ENCODE measurements at regions not wholly inside any gene's neighbourhood (a gene's known extent, or its start where the extent isn't known, plus 50 kb on each side); places are given as distances from the start of the nearest gene placed in this dataset.
"Not testable (repeated sequence)": the region's sequence is repeated elsewhere in the genome, so short reads cannot be mapped to it uniquely, and the experiment has no call there.

- 96% methylated on average over 2 of the region's 2 CpGs for WGBS (ENCODE audit: insufficient coverage)
These were observed 296.3 kb downstream of the PCDH7 start for GRCh38 chr4:31016322-31017061.

DNA sequence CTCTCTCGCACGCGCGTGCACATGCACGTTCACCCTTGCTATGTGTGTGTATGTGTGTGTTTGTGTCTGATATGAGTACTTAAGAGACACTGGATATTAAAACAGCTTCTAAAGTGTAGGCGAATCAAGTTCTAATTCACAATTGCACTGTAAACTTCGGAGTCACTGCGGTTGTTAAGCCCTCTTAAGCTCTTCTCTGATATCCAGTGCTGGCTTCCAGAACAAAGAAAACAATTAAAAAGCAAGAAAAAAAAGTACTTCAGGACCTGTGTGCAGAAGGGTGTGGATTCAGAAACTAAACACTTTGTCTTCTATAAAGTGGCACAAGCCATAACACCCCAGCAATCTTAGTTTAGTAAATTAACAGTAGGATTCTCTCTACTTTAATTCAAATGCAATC is 300.2 kb downstream of the PCDH7 start:
- peak in 1 of 6 donors; percentile 67 for DNase-seq (ENCODE audit: low read depth in 4 of 6, low spot score in 6 of 6)
- no peak overlapping the region for H3K4me3 ChIP-seq (ENCODE audit: low read depth, low read length)
- H3K36me3 ChIP-seq (ENCODE audit: control insufficient read depth, insufficient read depth, low read length): no peaks in the 10 kb centered on the region
- H3K9me3 ChIP-seq (ENCODE audit: control insufficient read depth, insufficient read depth, low read length): no peaks in the 10 kb centered on the region
- H3K4me1 ChIP-seq (ENCODE audit: control insufficient read depth, insufficient read depth, low read length): no peaks in the 10 kb centered on the region
- 75% methylated on average over 3 of the region's 8 CpGs for WGBS (ENCODE audit: insufficient coverage)
- no peaks in the 10 kb centered on the region for H3K27me3 ChIP-seq (ENCODE audit: control insufficient read depth, insufficient read depth, low read length)
- H3K27ac ChIP-seq (ENCODE audit: low read depth, low read length): no peak overlapping the region

More at GRCh38 chr4:31016322-31017061, 296.3 kb downstream of the PCDH7 start:
- no peak for DNase-seq (ENCODE audit: low read depth in 4 of 6, low spot score in 6 of 6)
- Histone ChIP-seq H3K4me3 (ENCODE audit: low read depth, low read length) (no peak overlapping the region), H3K27me3 (ENCODE audit: control insufficient read depth, insufficient read depth, low read length) (no peaks in the 10 kb centered on the region), H3K9me3 (ENCODE audit: control insufficient read depth, insufficient read depth, low read length) (no peaks in the 10 kb centered on the region), H3K27ac (ENCODE audit: low read depth, low read length) (no peak overlapping the region), H3K4me1 (ENCODE audit: control insufficient read depth, insufficient read depth, low read length) (no peaks in the 10 kb centered on the region), H3K36me3 (ENCODE audit: control insufficient read depth, insufficient read depth, low read length) (no peaks in the 10 kb centered on the region)

DNA sequence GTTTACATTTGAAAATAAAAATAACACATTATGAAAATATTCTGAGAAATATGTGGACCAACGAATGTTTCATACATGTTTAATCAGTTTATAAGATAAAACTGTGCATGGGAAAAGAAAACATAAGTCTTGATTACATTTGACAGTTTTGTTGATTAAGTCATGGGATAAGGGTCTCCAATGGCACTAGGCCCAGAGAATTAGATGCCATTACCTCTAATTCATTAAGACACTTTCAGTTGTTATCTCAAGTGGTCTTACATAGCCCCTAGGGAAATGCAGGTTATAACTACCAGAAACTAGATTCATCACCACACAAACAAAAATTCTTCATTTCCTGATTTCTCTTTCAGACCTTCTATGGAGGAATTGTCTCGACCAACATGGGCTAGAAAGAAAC is 300.8 kb downstream of the PCDH7 start:
- Histone ChIP-seq H3K4me3 (ENCODE audit: low read depth, low read length) (no peak overlapping the region), H3K4me1 (ENCODE audit: control insufficient read depth, insufficient read depth, low read length) (no peaks in the 10 kb centered on the region), H3K27ac (ENCODE audit: low read depth, low read length) (no peak overlapping the region), H3K36me3 (ENCODE audit: control insufficient read depth, insufficient read depth, low read length) (no peaks in the 10 kb centered on the region), H3K9me3 (ENCODE audit: control insufficient read depth, insufficient read depth, low read length) (no peaks in the 10 kb centered on the region), H3K27me3 (ENCODE audit: control insufficient read depth, insufficient read depth, low read length) (no peaks in the 10 kb centered on the region)
- WGBS (ENCODE audit: insufficient coverage): no CpG with 5 or more reads among the region's 2 CpGs
- DNase-seq (ENCODE audit: low read depth in 4 of 6, low spot score in 6 of 6): no peak

- H3K27ac ChIP-seq (ENCODE audit: low read depth, low read length): no peak overlapping the region
- DNase-seq (ENCODE audit: low read depth in 4 of 6, low spot score in 6 of 6): no peak
- H3K27me3 ChIP-seq (ENCODE audit: control insufficient read depth, insufficient read depth, low read length): no peaks in the 10 kb centered on the region
- no peak overlapping the region for H3K4me3 ChIP-seq (ENCODE audit: low read depth, low read length)
- 100% methylated on average over 3 of the region's 5 CpGs for WGBS (ENCODE audit: insufficient coverage)
- H3K36me3 ChIP-seq (ENCODE audit: control insufficient read depth, insufficient read depth, low read length): no peaks in the 10 kb centered on the region
- H3K4me1 ChIP-seq (ENCODE audit: control insufficient read depth, insufficient read depth, low read length): no peaks in the 10 kb centered on the region
- no peaks in the 10 kb centered on the region for H3K9me3 ChIP-seq (ENCODE audit: control insufficient read depth, insufficient read depth, low read length)
These were observed 302.5 kb downstream of the PCDH7 start for GRCh38 chr4:31022702-31023101.

GRCh38 chr4:31023109-31023508 is 302.9 kb downstream of the PCDH7 start:
- Histone ChIP-seq H3K27me3 (ENCODE audit: control insufficient read depth, insufficient read depth, low read length) (no peaks in the 10 kb centered on the region), H3K36me3 (ENCODE audit: control insufficient read depth, insufficient read depth, low read length) (no peaks in the 10 kb centered on the region), H3K27ac (ENCODE audit: low read depth, low read length) (no peak overlapping the region), H3K4me1 (ENCODE audit: control insufficient read depth, insufficient read depth, low read length) (no peaks in the 10 kb centered on the region), H3K9me3 (ENCODE audit: control insufficient read depth, insufficient read depth, low read length) (no peaks in the 10 kb centered on the region), H3K4me3 (ENCODE audit: low read depth, low read length) (no peak overlapping the region)
- WGBS (ENCODE audit: insufficient coverage): no CpG with 5 or more reads among the region's 2 CpGs
- no peak for DNase-seq (ENCODE audit: low read depth in 4 of 6, low spot score in 6 of 6)

GRCh38 chr4:31023742-31024141 is 303.6 kb downstream of the PCDH7 start:
- H3K4me1 ChIP-seq (ENCODE audit: control insufficient read depth, insufficient read depth, low read length): no peaks in the 10 kb centered on the region
- no peaks in the 10 kb centered on the region for H3K27me3 ChIP-seq (ENCODE audit: control insufficient read depth, insufficient read depth, low read length)
- no peak overlapping the region for H3K27ac ChIP-seq (ENCODE audit: low read depth, low read length)
- no peaks in the 10 kb centered on the region for H3K9me3 ChIP-seq (ENCODE audit: control insufficient read depth, insufficient read depth, low read length)
- H3K4me3 ChIP-seq (ENCODE audit: low read depth, low read length): no peak overlapping the region
- peak in 1 of 6 donors; percentile 29 for DNase-seq (ENCODE audit: low read depth in 4 of 6, low spot score in 6 of 6)
- H3K36me3 ChIP-seq (ENCODE audit: control insufficient read depth, insufficient read depth, low read length): no peaks in the 10 kb centered on the region
- 63% methylated on average over 2 of the region's 2 CpGs for WGBS (ENCODE audit: insufficient coverage)

DNA sequence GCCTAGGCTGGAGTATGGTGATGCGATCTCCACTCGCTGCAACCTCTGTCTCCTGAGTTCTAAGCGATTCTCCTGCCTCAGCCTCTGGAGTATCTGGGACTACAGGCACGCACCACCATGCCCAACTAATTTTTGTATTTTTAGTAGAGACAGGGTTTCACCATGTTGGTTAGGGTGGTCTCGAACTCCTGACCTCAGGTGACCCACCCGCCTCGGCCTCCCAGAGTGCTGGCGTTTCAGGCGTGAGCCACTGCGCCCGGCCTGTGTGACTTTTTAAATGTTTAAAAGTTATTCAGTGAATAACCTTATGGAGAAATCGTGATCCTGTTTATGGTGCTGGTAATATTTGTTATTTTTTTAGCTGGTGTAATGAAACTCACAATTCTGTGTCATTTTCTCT is 304.6 kb downstream of the PCDH7 start:
- not testable (repeated sequence) for H3K27ac ChIP-seq (ENCODE audit: low read depth, low read length); H3K4me1 ChIP-seq (ENCODE audit: control insufficient read depth, insufficient read depth, low read length); H3K36me3 ChIP-seq (ENCODE audit: control insufficient read depth, insufficient read depth, low read length); H3K4me3 ChIP-seq (ENCODE audit: low read depth, low read length); DNase-seq (ENCODE audit: low read depth in 4 of 6, low spot score in 6 of 6); H3K9me3 ChIP-seq (ENCODE audit: control insufficient read depth, insufficient read depth, low read length); H3K27me3 ChIP-seq (ENCODE audit: control insufficient read depth, insufficient read depth, low read length)
- WGBS (ENCODE audit: insufficient coverage): 99% methylated on average over 9 of the region's 12 CpGs

- Histone ChIP-seq H3K36me3 (ENCODE audit: control insufficient read depth, insufficient read depth, low read length) (no peaks in the 10 kb centered on the region), H3K9me3 (ENCODE audit: control insufficient read depth, insufficient read depth, low read length) (no peaks in the 10 kb centered on the region), H3K4me1 (ENCODE audit: control insufficient read depth, insufficient read depth, low read length) (no peaks in the 10 kb centered on the region), H3K4me3 (ENCODE audit: low read depth, low read length) (no peak overlapping the region), H3K27ac (ENCODE audit: low read depth, low read length) (no peak overlapping the region), H3K27me3 (ENCODE audit: control insufficient read depth, insufficient read depth, low read length) (no peaks in the 10 kb centered on the region)
- WGBS (ENCODE audit: insufficient coverage): 93% methylated on average over 3 of the region's 5 CpGs
- DNase-seq (ENCODE audit: low read depth in 4 of 6, low spot score in 6 of 6): peak in 1 of 6 donors; percentile 59
These were observed 306.1 kb downstream of the PCDH7 start for GRCh38 chr4:31026256-31026655.

DNA sequence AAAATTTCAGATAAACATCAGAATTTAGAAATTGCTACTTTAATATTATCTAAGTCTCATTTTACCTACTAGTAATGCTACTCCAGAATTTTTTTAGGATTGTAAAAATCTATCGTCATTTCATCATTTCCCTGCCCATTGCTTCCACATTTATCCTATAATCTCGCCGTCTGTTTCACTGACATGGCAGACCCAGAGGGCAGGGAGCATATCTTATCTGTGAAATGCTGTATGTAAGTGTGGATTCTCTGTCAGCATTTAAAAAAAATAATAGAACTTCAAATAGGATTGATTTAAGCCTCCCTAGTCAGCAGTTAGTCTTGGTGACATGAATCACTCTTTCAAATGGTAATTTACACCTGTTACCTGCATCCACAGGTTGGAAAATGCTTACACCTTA is 314.4 kb downstream of the PCDH7 start:
- Histone ChIP-seq H3K9me3 (ENCODE audit: control insufficient read depth, insufficient read depth, low read length) (no peaks in the 10 kb centered on the region), H3K27me3 (ENCODE audit: control insufficient read depth, insufficient read depth, low read length) (no peaks in the 10 kb centered on the region), H3K4me1 (ENCODE audit: control insufficient read depth, insufficient read depth, low read length) (no peaks in the 10 kb centered on the region), H3K4me3 (ENCODE audit: low read depth, low read length) (no peak overlapping the region), H3K36me3 (ENCODE audit: control insufficient read depth, insufficient read depth, low read length) (no peaks in the 10 kb centered on the region), H3K27ac (ENCODE audit: low read depth, low read length) (no peak overlapping the region)
- WGBS (ENCODE audit: insufficient coverage): no CpG with 5 or more reads among the region's 3 CpGs
- DNase-seq (ENCODE audit: low read depth in 4 of 6, low spot score in 6 of 6): no peak

DNA sequence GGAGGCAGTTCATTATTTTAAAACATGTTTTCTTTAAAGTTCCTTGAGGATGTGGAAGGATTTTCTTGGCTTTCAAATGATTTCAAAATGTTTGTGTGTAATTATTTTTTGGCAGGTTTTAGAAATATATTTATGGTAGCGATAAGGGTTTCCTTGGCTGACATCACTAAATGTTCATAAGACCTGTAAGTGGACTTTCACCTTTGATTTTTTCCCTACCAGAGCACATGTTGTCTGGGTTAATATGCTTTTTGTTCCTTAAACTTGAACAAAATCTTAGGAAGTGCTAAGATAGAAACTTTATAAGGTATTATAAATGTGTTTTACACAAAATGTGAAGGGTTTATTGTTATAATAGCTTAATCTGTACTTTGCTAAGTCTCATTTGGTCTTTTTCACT is 315.6 kb downstream of the PCDH7 start:
- no CpG with 5 or more reads among the region's 1 CpG for WGBS (ENCODE audit: insufficient coverage)
- H3K9me3 ChIP-seq (ENCODE audit: control insufficient read depth, insufficient read depth, low read length): no peaks in the 10 kb centered on the region

More for the DNA sequence above, 315.6 kb downstream of the PCDH7 start:
- DNase-seq (ENCODE audit: low read depth in 4 of 6, low spot score in 6 of 6): no peak
- H3K36me3 ChIP-seq (ENCODE audit: control insufficient read depth, insufficient read depth, low read length): no peaks in the 10 kb centered on the region
- H3K27me3 ChIP-seq (ENCODE audit: control insufficient read depth, insufficient read depth, low read length): no peaks in the 10 kb centered on the region
- H3K27ac ChIP-seq (ENCODE audit: low read depth, low read length): no peak overlapping the region
- no peak overlapping the region for H3K4me3 ChIP-seq (ENCODE audit: low read depth, low read length)
- H3K4me1 ChIP-seq (ENCODE audit: control insufficient read depth, insufficient read depth, low read length): no peaks in the 10 kb centered on the region
